Activated CD8-positive, alpha-beta memory T cell treated with anti-CD3 and anti-CD28 coated beads for 36 hours (primary cell): ENCODE measurements at regions not wholly inside any gene's neighbourhood (a gene's known extent, or its start where the extent isn't known, plus 50 kb on each side); places are given as distances from the start of the nearest gene placed in this dataset.
"Not testable (repeated sequence)": the region's sequence is repeated elsewhere in the genome, so short reads cannot be mapped to it uniquely, and the experiment has no call there.

ENCODE experiments used
- CTCF ChIA-PET: fragments of 350-600 bp; sonication (Branson Sonifier 250); formaldehyde crosslinking; loops from one replicate; lab custom pipeline; 2021; ENCODE audit warnings: antibody characterized with exemption; lab: Charles Lee
- POLR2A ChIA-PET: fragments of 350-600 bp; sonication (Branson Sonifier 250); formaldehyde crosslinking; loops from one replicate; lab custom pipeline; 2021; ENCODE audit warnings: antibody characterized with exemption; lab: Charles Lee

GRCh38 chr17:445839-446238 is 93.2 kb upstream of the RPH3AL start, which contains the start of gene RFLNB:
Gene RFLNB (minus strand): TSS chr17:445939.
- POLR2A ChIA-PET = not testable (repeated sequence)

GRCh38 chr17:444879-445454 is 92.4 kb upstream of the RPH3AL start:
- CTCF ChIA-PET = no interaction called here

More at GRCh38 chr17:445839-446238, 93.2 kb upstream of the RPH3AL start, which contains the start of gene RFLNB:
- CTCF ChIA-PET = not testable (repeated sequence)

GRCh38 chr17:443109-443508 is 90.5 kb upstream of the RPH3AL start:
- ChIA-PET CTCF (interaction anchor here (0.9 kb wide), 1 partner anchor 31 kb away, joined by 5 read pairs; no protein-coding TSS in a partner anchor), POLR2A (no interaction called here)

More at GRCh38 chr17:444879-445454, 92.4 kb upstream of the RPH3AL start:
- POLR2A ChIA-PET = no interaction called here

- ChIA-PET CTCF (no interaction called here), POLR2A (no interaction called here)
These were observed 88.7 kb upstream of the RPH3AL start for GRCh38 chr17:441155-441950.

- ChIA-PET POLR2A (no interaction called here), CTCF (no interaction called here)
These were observed 85.6 kb upstream of the RPH3AL start for GRCh38 chr17:438191-438590.

GRCh38 chr17:437545-437944 is 84.9 kb upstream of the RPH3AL start:
- CTCF ChIA-PET = no interaction called here

GRCh38 chr17:436571-436970 is 84.0 kb upstream of the RPH3AL start:
- ChIA-PET POLR2A (no interaction called here), CTCF (no interaction called here)

More at GRCh38 chr17:437545-437944, 84.9 kb upstream of the RPH3AL start:
- POLR2A ChIA-PET = no interaction called here

GRCh38 chr17:432471-432870 is 79.9 kb upstream of the RPH3AL start:
- CTCF ChIA-PET, POLR2A ChIA-PET: not testable (repeated sequence)

GRCh38 chr17:431494-431893 is 78.9 kb upstream of the RPH3AL start:
- ChIA-PET CTCF (no interaction called here), POLR2A (no interaction called here)

GRCh38 chr17:429589-429988 is 77.0 kb upstream of the RPH3AL start:
- ChIA-PET CTCF (no interaction called here), POLR2A (no interaction called here)

- CTCF ChIA-PET = interaction anchor here (1.0 kb wide), 1 partner anchor 12 kb away, joined by 3 read pairs; no protein-coding TSS in a partner anchor
- POLR2A ChIA-PET = no interaction called here
These were observed 75.8 kb upstream of the RPH3AL start for GRCh38 chr17:428414-428813.

- POLR2A ChIA-PET = no interaction called here
- CTCF ChIA-PET = interaction anchor here (1.0 kb wide), 1 partner anchor 12 kb away, joined by 3 read pairs; no protein-coding TSS in a partner anchor
These were observed 75.3 kb upstream of the RPH3AL start for GRCh38 chr17:427891-428290.

GRCh38 chr17:427327-427726 is 74.7 kb upstream of the RPH3AL start:
- ChIA-PET CTCF (interaction anchor here (1.0 kb wide), 1 partner anchor 11 kb away, joined by 3 read pairs; no protein-coding TSS in a partner anchor), POLR2A (no interaction called here)

GRCh38 chr17:422196-422930 is 69.8 kb upstream of the RPH3AL start:
- ChIA-PET POLR2A (no interaction called here), CTCF (no interaction called here)

- CTCF ChIA-PET = interaction anchor here (1.1 kb wide), 1 partner anchor 75 kb away, joined by 3 read pairs; no protein-coding TSS in a partner anchor
These were observed 68.0 kb upstream of the RPH3AL start for GRCh38 chr17:420479-421175.

GRCh38 chr17:419073-419735 is 66.6 kb upstream of the RPH3AL start:
- POLR2A ChIA-PET = no interaction called here
- CTCF ChIA-PET = interaction anchor here (0.6 to 1.1 kb wide), 3 partner anchors 33 to 285 kb away, joined by 3 to 5 read pairs (median 3); no protein-coding TSS in a partner anchor

More at GRCh38 chr17:420479-421175, 68.0 kb upstream of the RPH3AL start:
- POLR2A ChIA-PET = no interaction called here

- POLR2A ChIA-PET = no interaction called here
- CTCF ChIA-PET = interaction anchor here (0.6 to 3.8 kb wide), 2 partner anchors 282 to 286 kb away, joined by 5 to 12 read pairs; no protein-coding TSS in a partner anchor
These were observed 65.8 kb upstream of the RPH3AL start for GRCh38 chr17:418421-418751.

- ChIA-PET CTCF (interaction anchor here (3.8 kb wide), 1 partner anchor 283 kb away, joined by 12 read pairs; no protein-coding TSS in a partner anchor), POLR2A (no interaction called here)
These were observed 65.2 kb upstream of the RPH3AL start for GRCh38 chr17:417691-418420.
